AG09309 (cell line): ENCODE measurements at regions not wholly inside any gene's neighbourhood (a gene's known extent, or its start where the extent isn't known, plus 50 kb on each side); places are given as distances from the start of the nearest gene placed in this dataset.

ENCODE experiments used
- DNase-seq: peaks from one replicate; pipeline ENCODE4 v3.0.0-alpha.2; 2010; ENCODE audit warnings: low read depth
- H3K4me3 ChIP-seq: 2 replicates; pipeline ENCODE4 v1.5.1; 2011; ENCODE audit warnings: mild to moderate bottlenecking, low read depth, low read length, moderate library complexity; ENCODE audit not compliant: control insufficient read depth
- TF ChIP-seq, protein P1 (sequence below): IDR thresholded peaks from 2 replicates; pipeline ENCODE4 v1.5.1; 2011; ENCODE audit warnings: mild to moderate bottlenecking, low read depth, low read length, inconsistent platforms; ENCODE audit not compliant: insufficient read depth, control insufficient read depth; ENCODE audit errors: missing control alignments

DNA sequence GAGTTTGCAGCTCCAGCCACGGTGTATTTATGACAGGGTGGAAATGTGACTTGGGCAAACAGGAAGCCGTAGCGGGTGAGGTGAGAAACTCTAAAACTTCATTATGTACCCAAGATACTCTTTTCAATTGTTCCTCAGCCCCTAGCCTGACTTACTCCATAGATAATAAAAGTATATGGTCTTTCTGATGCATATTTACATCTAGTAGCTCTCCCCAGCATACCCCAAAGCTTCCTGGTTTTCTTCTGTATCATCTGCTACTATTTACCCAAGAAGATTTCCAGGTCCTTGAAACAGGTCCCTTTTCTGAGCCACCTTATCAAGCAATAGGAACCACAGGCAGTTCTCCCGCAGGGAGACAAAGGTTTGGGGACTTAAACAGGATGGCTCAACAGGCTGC, 201.5 kb upstream of the ESRRG start:
- H3K4me3 ChIP-seq, result no peak overlapping the region
- DNase-seq, result no peak
- TF ChIP-seq, protein P1, sequence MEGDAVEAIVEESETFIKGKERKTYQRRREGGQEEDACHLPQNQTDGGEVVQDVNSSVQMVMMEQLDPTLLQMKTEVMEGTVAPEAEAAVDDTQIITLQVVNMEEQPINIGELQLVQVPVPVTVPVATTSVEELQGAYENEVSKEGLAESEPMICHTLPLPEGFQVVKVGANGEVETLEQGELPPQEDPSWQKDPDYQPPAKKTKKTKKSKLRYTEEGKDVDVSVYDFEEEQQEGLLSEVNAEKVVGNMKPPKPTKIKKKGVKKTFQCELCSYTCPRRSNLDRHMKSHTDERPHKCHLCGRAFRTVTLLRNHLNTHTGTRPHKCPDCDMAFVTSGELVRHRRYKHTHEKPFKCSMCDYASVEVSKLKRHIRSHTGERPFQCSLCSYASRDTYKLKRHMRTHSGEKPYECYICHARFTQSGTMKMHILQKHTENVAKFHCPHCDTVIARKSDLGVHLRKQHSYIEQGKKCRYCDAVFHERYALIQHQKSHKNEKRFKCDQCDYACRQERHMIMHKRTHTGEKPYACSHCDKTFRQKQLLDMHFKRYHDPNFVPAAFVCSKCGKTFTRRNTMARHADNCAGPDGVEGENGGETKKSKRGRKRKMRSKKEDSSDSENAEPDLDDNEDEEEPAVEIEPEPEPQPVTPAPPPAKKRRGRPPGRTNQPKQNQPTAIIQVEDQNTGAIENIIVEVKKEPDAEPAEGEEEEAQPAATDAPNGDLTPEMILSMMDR, result no peak

DNA sequence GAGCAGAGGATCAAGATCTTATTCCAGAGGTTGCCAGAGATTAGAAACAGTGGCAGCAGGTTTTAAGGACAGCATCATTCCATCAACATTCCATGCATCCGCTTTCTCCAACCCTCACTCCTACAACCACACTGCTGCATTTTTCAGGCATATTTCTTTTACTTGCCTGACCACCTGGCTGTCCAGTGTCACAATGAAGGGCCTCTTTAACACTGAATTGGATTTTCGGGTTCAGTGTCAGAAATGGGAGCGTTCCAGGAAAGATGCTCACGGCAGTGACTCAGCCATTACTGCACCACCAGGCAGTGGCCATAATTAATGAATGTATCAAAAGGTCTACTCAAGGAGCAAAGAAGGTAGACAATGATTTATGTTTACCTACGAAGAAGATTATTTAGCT, 200.4 kb upstream of the ESRRG start:
- TF ChIP-seq, protein P1, result no peak
- DNase-seq, result no peak

DNA sequence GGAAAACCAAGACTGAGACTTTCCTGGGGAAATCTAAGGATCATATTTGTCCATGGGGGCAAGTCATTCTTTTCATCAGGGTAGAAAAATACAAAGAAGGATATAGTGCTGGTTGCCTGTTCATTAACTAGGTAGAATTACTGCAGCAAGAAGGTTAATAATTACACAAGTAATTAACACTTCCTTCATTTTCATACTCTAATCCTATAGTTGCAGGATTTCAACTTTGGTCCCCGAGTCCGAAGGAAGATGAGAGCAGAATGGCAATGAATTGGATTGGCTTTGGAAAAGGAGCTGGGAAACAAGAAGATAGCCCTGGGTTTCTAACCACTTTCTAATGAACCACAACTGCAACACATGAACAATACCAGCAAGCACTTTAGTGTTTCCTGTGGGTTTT, 199.2 kb upstream of the ESRRG start:
- TF ChIP-seq, protein P1, result no peak

More for the DNA sequence above, 200.4 kb upstream of the ESRRG start:
- H3K4me3 ChIP-seq, result no peak overlapping the region

DNA sequence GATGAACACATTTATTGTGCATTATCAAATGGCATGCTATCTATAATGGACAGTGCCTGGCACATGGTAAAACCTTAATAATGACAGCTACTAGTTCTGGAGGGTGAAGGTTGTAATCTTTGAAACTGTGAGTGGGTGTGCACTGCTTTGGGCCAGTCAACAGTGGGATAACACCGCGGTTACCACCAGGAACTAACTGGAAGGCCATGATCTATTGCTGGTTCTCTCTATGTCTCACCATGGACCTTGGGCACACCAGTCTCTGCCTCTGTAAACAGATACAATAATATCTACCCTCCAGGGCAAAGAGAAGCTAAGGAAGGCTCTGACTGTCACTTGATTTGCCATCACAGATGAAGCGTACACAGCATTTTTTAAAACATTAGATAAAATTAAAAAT, 198.6 kb upstream of the ESRRG start:
- TF ChIP-seq, protein P1, result no peak
- no peak overlapping the region for H3K4me3 ChIP-seq
- no peak for DNase-seq

More for the DNA sequence above, 199.2 kb upstream of the ESRRG start:
- no peak for DNase-seq
- H3K4me3 ChIP-seq, result no peak overlapping the region

DNA sequence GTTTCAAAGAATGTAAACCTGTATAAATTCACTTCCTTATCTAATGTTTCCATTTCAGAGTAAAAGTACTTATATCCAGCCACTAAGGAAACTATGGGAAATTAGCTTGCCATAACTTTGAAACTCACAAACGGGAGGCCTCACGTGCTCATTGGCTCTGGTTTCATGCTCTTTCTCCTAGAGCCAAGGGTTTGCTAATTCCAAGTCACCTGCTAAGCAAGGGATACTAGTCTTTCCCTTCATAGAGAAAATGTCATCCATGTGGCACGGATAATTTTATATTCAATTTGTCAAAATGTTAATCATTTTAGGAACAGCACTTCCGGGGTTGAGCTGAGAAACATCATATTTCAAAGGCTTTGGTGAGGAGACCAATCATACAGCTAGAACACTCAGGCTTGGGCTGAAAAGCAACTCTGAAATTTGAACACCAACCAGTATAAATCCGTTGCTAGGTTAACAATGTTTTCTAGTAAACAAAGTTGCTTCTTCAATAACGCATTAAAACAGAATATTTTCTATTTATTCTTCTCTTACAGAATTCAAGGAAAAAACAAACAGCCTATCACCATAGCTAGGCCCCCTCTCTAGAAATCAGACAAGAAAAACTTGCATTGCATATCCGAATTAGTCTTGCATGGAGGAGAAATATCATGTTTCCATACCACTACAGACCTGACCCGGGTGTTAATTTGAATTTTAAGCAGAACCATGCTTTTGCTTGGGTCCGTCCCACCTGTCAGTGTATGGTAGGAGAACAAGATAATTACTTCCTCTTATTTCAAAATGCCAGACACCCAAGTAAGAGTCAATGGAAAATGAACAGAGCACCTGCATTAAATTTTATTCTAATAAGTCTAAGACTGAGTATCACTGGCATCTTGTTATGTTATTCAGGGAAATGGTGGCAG, 196.1 kb upstream of the ESRRG start:
- no peak overlapping the region for H3K4me3 ChIP-seq
- TF ChIP-seq, protein P1, result no peak
- no peak for DNase-seq

DNA sequence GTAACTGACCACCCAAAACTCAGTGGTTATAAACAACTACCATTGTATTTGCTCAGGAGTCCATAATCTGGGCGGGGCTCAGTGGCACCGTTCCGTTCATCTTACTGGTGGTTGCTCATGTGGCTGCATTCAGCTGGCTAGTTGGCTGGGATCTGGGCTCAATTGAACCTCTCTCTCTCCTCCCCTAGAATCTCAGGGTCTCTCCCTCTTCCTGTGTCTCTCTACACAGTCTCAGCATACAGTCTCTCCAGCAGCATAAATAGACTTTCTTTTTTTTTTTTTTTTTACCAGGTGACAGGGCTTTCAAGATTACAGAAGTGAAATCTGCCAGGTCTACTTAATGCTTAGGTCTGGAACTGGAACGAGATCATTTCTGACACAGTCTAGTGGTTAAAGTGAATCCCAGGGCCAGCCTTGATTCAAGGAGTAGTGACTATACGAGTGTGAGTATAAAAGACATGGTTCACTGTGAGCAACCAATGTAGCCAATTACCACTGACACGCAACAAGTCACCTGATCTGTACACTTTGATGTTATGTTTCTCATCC, 193.7 kb upstream of the ESRRG start:
- TF ChIP-seq, protein P1, result no peak

More for the DNA sequence above, 193.7 kb upstream of the ESRRG start:
- no peak overlapping the region for H3K4me3 ChIP-seq
- no peak for DNase-seq
